Cardiac muscle cell (in vitro differentiated cells and primary cell): ENCODE measurements at regions not wholly inside any gene's neighbourhood (a gene's known extent, or its start where the extent isn't known, plus 50 kb on each side); places are given as distances from the start of the nearest gene placed in this dataset.
A peak's percentile ranks its signal among the peaks of the same experiment; 100 is the strongest.

Experiments
- DNase-seq, 2 donors: peaks; one replicate each; pipeline versions ENCODE4 v3.0.0 to v3.0.0-alpha.2; 2010 to 2017; ENCODE audit warnings: low read depth in 1 of 2, low spot score in 1 of 2
- H3K27ac ChIP-seq: fragments of 200-600 bp; sonication (generic); 2 replicates; pipeline ENCODE4 v1.5.1; 2016
- H3K27me3 ChIP-seq: fragments of 200-600 bp; sonication (generic); 2 replicates; pipeline ENCODE4 v1.6.0; 2016; ENCODE audit warnings: control low read depth
- H3K36me3 ChIP-seq: fragments of 200-600 bp; sonication (generic); 2 replicates; pipeline ENCODE4 v1.5.1; 2016; ENCODE audit warnings: control low read depth
- H3K4me1 ChIP-seq: fragments of 200-600 bp; sonication (generic); 2 replicates; pipeline ENCODE4 v1.8.1; 2017; ENCODE audit warnings: low read depth, mild to moderate bottlenecking, mixed run types
- H3K4me3 ChIP-seq: fragments of 200-600 bp; sonication (generic); 2 replicates; pipeline ENCODE4 v1.5.1; 2016; ENCODE audit warnings: mild to moderate bottlenecking
- H3K9me3 ChIP-seq: fragments of 200-600 bp; sonication (generic); 2 replicates; pipeline ENCODE4 v1.5.1; 2017; ENCODE audit warnings: low read depth, mild to moderate bottlenecking, control low read depth
- CTCF ChIP-seq: IDR thresholded peaks from 2 replicates; pipeline ENCODE4 v1.5.1; 2012; ENCODE audit warnings: low read depth, mild to moderate bottlenecking, low read length

GRCh38 chr19:29010276-29010675 is 202.7 kb downstream of the UQCRFS1 start:
- H3K36me3 ChIP-seq: no peaks in the 10 kb centered on the region
- peaks cover 4% of the 10 kb centered on the region for H3K27me3 ChIP-seq
- no peak overlapping the region for H3K4me3 ChIP-seq
- H3K4me1 ChIP-seq: no peaks in the 10 kb centered on the region
- H3K27ac ChIP-seq: no peak overlapping the region
- no peaks in the 10 kb centered on the region for H3K9me3 ChIP-seq
- DNase-seq: no peak
- TF ChIP-seq CTCF: no peak

- TF ChIP-seq CTCF: no peak
- Histone ChIP-seq H3K27me3 (no peaks in the 10 kb centered on the region), H3K4me1 (no peaks in the 10 kb centered on the region), H3K9me3 (no peaks in the 10 kb centered on the region), H3K4me3 (no peak overlapping the region), H3K27ac (no peak overlapping the region), H3K36me3 (no peaks in the 10 kb centered on the region)
- DNase-seq: peak in 1 of 2 donors; percentile 5
These were observed 206.8 kb downstream of the UQCRFS1 start for GRCh38 chr19:29006057-29006735.

GRCh38 chr19:29004796-29005195 is 208.2 kb downstream of the UQCRFS1 start:
- H3K27me3 ChIP-seq: no peaks in the 10 kb centered on the region
- no peak for DNase-seq

GRCh38 chr19:29003641-29004409 is 209.1 kb downstream of the UQCRFS1 start:
- no peaks in the 10 kb centered on the region for H3K9me3 ChIP-seq
- no peaks in the 10 kb centered on the region for H3K36me3 ChIP-seq
- H3K4me1 ChIP-seq: no peaks in the 10 kb centered on the region
- no peak for DNase-seq
- H3K27me3 ChIP-seq: no peaks in the 10 kb centered on the region
- TF ChIP-seq CTCF: no peak
- H3K4me3 ChIP-seq: no peak overlapping the region
- H3K27ac ChIP-seq: no peak overlapping the region

More at GRCh38 chr19:29004796-29005195, 208.2 kb downstream of the UQCRFS1 start:
- no peaks in the 10 kb centered on the region for H3K4me1 ChIP-seq
- no peak overlapping the region for H3K27ac ChIP-seq
- H3K4me3 ChIP-seq: no peak overlapping the region
- no peak for TF ChIP-seq CTCF
- H3K9me3 ChIP-seq: no peaks in the 10 kb centered on the region
- no peaks in the 10 kb centered on the region for H3K36me3 ChIP-seq

- Histone ChIP-seq H3K27ac (no peak overlapping the region), H3K27me3 (no peaks in the 10 kb centered on the region), H3K36me3 (no peaks in the 10 kb centered on the region), H3K4me3 (no peak overlapping the region), H3K9me3 (no peaks in the 10 kb centered on the region), H3K4me1 (no peaks in the 10 kb centered on the region)
- DNase-seq: no peak
- TF ChIP-seq CTCF: no peak
These were observed 210.6 kb downstream of the UQCRFS1 start for GRCh38 chr19:29002336-29002735.
